ENCODE measurements at regions not wholly inside any gene's neighbourhood (a gene's known extent, or its start where the extent isn't known, plus 50 kb on each side); places are given as distances from the start of the nearest gene placed in this dataset.

DNA sequence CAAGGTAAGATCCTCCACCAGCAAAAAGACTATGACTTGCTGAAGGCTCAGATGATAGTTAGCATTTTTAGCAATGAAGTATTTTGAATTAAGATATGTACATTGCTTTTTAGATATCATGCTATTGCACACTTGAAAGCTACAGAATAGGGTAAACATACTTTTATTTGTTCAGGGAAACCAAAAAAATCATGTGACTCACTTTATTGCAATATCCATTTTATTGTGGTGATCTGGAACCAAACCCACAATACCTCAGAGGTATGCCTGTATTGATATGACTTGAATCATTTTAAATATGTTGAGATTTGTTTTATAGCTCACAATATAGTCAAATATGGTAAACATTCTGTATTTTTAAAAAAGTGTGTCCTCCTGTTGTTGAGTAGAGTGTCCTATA is 96.1 kb downstream of the DIO3 start:
- TF ChIP-seq, protein P1, sequence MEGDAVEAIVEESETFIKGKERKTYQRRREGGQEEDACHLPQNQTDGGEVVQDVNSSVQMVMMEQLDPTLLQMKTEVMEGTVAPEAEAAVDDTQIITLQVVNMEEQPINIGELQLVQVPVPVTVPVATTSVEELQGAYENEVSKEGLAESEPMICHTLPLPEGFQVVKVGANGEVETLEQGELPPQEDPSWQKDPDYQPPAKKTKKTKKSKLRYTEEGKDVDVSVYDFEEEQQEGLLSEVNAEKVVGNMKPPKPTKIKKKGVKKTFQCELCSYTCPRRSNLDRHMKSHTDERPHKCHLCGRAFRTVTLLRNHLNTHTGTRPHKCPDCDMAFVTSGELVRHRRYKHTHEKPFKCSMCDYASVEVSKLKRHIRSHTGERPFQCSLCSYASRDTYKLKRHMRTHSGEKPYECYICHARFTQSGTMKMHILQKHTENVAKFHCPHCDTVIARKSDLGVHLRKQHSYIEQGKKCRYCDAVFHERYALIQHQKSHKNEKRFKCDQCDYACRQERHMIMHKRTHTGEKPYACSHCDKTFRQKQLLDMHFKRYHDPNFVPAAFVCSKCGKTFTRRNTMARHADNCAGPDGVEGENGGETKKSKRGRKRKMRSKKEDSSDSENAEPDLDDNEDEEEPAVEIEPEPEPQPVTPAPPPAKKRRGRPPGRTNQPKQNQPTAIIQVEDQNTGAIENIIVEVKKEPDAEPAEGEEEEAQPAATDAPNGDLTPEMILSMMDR (IDR thresholded peaks at IDR 0.05): no peak
- no peak for TF ChIP-seq POLR2A (IDR thresholded peaks at IDR 0.05)

Measured in suprapubic skin (tissue), 3 donors.